Activated CD8-positive, alpha-beta memory T cell treated with anti-CD3 and anti-CD28 coated beads for 4 hours (primary cell): ENCODE measurements at regions not wholly inside any gene's neighbourhood (a gene's known extent, or its start where the extent isn't known, plus 50 kb on each side); places are given as distances from the start of the nearest gene placed in this dataset.
A peak's percentile ranks its signal among the peaks of the same experiment; 100 is the strongest.

ENCODE experiments used
- DNase-seq, 2 donors: peaks; one replicate each; pipeline ENCODE4 v3.0.0-alpha.2; 2020; ENCODE audit warnings: low read depth in 2 of 2

DNA sequence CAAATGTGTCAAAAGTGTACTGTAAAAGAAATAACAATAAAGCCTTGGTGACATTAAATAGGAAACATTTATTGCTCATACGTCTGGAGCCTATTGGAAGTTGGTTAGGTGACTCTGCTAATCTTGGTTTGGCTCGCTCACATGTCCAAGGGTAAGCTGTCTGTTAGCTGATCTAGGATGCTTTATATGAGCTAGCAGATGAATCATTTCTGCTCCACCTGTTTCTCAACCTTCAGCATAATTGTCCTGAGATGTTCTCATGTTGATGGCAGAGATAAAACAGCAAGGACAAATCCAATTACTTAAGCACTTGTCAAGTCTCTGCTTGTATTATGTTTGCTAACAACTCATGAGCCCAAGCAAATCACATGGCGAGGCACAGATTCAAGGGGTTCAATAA is 56.0 kb upstream of the CD53 start:
- DNase-seq: no peak

DNA sequence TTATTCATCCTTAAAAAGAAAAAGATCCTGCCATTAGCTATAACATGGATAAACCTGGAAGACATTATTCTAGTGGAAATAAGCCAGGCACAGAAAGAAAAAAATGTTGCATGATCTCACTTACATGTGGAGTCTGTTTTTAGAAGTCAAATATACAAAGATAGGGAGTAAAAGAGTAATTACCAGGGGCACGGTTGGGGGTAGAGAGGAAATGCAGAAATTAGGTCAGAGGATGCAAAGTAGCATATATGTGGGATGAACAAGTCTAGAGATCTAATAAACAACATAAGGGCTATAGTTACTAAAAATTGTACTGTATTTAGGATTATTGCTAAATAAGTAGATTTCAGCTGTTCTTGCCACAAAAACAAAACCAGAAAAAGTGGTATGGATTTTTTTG is 61.4 kb upstream of the CD53 start:
- DNase-seq: no peak

DNA sequence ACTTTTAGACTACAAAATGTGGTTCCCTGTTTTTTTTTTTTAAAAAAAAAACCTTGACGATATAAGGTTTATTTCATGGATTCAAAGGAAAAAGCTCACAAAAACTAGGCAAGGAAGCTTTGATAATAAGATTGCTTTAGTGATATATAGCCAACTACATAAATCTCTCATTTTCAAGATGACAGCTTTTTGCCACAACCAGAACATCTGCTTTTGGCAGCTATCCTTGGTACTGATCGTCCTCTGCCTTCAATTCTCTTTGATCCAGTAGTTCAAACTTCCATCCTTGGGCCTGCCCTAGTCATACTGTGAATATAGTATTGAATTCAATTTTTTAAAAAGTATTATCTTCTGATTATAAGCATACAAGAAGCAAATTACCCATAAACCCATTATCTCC is 72.9 kb upstream of the CD53 start:
- DNase-seq: no peak

DNA sequence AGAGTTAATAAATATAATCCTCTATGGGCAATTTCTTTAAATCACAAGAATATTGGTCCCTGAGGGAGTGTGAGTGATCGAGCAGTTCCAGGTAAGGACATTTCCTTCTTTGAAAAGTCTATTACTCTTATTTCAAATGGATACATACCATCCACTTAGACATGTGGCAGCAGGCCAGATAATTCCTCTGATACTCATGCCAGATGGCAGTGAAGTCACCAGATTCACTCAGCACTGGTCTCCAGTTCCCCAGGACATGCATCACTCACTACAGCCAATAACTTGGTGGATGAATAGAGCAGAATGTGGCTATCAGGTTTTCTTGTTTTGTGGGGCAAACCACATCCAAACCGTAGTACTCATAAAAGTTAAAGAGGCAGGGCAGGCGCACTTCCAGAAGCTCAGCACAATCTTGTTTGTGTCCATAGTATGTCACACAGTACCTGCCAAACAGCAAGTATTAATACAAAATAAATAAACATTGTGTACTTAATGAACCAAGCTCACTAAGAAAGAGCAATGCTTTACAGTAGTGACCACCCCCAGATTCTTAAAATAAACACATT is 74.2 kb upstream of the CD53 start:
- no peak for DNase-seq

DNA sequence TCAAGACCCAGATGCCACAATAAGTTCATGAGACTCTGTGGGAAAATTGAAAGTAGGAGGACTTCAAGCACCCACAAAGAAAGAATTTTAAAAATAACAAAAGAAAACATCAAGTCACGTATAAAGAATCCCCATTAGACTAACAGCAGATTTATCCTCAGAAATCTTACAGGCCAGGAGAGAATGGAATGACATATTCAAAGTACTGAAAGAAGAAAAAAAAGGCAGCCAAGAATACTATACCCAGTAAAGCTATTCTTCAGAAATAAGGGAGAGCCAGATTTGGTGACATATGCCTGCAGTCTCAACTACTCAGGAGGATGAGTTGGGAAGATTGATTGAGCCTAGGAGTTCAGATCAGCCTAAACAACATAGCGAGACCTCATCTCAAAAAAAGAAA is 84.3 kb upstream of the CD53 start:
- no peak for DNase-seq

DNA sequence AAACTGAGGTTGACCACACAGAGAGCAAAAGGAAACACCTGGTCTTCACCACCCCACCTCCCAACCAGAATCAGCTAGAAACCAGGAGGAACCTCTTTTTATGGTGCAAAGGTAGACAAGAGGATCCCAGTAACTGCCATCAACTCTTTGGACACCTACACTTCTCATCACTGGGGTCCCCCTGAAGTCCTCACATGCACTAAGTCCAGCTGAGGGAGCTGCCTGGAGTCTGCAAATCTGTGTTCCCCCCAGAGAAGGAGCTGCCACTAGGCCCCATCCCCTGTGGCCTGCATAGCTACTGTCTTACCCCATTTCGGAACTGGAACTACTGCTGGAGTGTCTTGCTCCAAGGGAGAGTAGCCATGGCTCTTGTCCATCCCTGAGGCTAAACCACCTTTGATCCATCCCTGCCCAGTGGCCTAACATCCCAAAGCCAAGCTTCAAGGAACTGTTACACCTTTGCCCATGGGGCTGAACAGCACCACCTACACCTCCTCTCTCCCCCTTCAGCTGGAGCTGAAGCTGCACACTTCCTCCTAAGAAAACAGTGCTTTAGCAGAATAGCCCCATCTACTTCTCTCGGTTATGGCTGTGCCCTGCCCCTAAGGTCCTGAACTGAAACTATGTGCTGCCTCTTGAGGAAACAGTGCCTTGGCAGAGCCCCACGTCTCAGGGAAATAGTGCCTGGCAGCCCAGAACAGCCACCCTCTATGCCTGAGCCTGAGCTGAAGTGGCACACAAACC is 85.4 kb upstream of the CD53 start:
- no peak for DNase-seq

DNA sequence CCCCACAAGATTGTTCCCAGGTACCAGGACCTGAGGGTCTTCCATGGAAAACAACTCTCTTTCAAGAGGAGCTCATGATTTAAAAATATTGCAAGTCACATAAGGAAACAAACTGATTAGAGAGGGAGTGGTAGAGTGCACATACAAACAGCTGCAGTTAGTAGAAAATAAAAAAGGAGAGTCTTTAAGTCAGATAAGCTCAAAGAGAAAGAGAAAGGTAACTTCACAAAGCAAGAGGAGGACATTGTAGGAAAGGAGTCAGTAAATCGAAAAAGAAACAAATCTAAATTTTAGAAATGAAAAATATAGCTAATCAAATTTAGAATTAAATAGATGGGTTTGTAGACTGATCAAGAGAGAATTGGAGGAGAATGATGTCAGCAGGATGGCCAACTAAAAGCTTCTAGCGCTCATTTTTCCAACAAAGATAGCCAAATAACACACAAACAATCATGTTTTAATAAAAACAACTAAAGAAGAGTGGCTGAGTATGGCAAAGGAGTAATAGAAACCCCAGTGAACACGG is 86.1 kb upstream of the CD53 start:
- no peak for DNase-seq

DNA sequence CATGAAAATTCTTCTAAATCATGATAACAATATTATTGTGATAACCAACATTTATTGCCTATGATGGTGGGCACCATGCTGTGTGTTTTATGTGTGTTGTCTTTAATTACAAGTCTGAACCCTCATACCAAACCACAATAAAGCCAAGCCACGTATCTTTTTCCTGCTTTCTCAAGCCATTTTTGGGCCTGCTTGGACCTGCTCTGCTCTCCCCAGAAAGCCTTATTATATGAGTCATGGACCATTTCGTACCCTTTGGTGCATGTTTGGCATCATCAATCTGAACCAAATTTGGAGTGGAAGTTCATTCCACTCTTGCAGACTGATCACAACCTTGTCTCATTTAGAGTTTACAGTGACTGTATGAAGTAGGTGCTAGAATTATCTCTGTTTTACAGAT is 87.3 kb upstream of the CD53 start:
- DNase-seq: no peak

DNA sequence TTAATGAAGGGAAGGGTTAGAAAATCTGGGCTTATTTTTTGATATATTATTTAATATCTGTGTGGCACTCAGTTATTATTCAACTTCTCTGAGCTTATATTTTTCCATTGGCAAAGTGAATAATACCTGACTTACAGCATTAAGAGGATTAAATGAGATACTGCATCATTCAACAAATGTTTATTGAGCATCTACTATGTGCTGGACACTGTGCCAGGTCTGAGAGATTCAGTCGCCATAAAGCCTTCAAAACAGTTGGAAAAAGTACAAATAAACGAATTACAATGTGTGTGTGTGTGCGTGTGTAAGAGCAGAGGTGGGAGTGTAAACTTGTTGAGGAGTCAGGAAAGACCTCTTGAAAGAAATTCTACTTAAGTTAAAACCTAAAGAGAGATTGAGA is 87.9 kb upstream of the CD53 start:
- DNase-seq: no peak

DNA sequence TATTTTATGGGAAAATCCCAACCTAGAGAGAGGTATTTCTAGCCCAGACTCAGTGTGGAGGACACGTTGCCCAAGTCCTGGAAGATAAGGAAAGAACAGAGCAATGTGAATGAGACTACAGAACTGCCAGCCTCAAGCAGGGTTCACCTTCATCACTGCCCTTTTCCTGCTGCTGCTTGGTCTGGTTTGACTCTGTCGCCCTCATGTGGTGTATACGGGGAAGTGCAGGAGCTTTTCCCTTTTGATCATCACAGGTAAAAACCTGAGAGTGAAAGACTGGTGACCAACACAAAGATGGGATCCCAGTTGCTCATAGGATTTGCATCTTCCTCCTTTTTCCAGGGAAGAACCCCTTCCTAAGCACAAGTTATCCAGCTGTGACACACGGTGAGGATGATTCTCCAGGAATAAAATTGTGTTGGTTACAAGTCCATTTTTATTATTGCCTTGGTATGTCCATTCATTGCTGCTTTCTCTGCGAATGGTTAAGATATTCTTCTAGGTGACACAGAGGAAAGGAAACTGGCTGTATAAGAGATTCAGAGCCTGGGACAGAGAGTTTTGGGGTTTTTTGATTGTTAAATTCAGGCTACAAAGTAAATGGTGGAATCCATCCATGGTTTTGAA is 89.5 kb upstream of the CD53 start:
- peak; percentile 24 to 44 for DNase-seq

DNA sequence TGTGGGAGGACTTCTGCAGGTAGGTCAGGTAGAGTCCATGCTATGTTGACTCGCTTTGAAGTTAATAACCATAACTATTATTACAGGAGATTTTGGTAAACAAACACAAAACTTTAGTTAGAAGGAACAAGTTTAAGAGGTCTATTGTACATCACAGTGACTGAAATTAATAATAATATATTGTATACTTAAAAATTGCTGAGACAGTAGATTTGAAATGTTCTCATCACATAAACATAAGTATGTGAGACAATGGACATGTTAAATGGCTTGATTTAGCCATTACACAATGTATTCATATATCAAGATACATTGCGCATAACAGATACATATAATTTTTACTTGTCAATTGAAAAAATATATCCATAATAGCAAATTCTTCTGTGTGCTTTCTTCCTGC is 91.4 kb upstream of the CD53 start:
- DNase-seq: no peak

DNA sequence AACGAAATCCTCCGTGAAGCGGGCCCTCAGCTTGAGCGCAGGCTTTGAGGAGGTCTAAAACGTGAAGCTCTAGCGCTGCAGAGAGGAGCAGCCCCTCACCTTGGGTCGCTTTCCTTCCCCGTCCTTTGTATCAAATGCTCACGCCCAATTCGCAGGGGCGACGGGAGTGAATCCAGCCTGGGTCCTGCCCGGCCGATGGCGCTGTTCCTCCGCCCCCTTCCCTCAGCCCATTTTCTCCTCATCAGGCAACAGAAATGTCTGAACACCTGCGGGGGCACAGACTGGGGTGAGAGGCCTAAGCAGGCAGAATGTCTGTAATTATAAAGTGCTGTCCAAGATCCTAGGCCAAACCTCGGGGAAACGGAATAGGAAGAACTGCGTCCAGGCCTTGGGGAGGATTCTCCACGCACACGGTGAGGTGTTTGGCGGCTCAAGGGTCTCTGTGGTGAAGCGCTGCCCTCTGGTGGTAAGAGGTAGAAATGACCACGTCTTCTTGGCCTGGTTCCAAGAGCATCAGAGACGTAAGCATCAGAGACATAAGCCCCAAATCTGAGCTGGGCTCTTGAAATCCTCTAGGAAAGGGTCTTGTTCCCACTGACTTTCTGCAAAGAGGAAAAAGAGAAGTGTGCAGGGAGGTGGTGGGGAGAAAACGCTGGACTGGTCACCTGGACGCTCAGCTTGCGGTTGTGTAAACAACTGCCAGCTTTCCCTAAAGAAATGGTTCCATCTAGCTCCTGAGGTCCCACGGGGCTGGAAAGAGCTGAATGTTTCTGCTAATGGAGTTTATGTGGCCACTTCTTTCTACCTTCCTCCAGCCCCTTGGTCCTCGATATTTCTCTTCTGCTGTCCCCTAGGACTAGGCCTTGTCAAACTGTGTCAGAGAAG is 92.1 kb upstream of the CD53 start:
- DNase-seq: peak; percentile 50 to 51

DNA sequence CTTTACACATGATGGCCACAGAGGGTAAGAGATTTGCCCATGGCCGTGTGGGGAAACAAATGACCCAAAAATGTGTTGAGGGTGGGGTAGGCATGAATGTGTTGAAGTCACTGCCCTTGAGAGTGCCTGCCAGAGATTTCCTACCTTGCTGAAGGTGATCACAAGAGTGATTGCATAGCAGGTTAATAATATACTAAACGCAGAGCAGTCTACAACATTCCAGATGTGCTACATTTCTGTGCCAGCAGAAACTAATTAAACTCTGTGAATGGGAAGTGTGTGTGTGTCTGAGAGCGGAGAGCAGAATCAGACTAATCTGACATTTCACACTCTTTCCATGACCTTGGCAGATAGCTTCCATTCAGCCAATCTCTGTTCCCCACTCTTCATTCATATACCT is 93.3 kb upstream of the CD53 start:
- no peak for DNase-seq

DNA sequence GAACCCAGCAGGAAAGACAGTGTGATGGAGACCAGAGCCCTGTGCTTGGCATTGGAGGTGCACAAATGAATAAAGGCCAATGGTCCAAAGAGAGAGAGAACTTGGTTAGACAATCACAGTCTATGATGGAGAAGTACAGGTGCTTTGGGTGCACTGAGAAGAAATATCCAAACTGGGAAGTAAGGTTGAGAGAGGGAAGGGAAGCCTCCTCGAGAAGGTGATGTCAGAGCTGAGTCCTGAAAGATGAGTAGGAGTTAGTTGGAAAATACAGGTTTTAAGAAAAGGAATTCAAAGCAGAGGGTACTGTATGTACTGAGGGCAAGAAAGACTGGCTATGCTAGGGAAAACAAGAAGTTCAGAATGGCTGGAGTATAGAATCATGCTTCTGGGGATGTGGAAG is 94.1 kb upstream of the CD53 start:
- no peak for DNase-seq

DNA sequence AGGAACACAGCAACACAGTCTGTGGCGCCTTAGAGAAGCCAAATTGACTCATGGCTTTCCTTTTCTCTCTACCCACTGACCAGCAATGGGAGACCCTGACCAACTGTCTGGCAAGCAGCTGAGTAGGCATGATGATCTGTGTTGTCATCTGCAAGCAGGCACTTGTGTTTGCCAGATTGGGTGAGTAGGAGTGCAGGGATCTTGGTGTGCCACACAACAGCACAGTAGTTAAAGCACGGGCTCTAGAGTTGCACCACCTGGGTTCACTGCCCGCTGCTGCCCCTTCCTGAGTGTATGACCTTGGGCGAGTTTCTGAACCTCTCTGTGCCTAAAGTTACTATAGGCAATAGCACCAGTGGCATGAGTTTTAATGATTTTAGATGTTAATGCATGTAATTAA is 95.7 kb upstream of the CD53 start:
- no peak for DNase-seq

DNA sequence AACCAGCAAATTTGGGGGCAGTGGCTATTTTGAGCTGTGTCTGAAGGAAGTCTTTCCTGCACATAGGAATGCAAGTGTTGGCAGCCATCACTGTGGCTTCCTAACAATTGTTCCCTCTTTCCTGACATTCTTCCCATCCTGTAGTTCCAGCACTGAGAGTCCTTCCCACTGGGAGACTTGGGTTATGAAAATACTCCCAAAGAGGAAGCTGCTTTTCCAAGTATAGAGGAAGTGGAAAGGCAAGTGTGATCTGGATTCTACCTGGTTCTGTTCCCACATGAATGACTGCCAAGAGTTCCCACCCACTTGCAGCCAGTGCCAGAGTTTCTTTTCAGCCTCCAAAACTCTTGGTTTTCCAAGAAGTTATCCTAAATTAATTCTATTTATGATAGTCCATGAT is 98.5 kb upstream of the CD53 start:
- no peak for DNase-seq

DNA sequence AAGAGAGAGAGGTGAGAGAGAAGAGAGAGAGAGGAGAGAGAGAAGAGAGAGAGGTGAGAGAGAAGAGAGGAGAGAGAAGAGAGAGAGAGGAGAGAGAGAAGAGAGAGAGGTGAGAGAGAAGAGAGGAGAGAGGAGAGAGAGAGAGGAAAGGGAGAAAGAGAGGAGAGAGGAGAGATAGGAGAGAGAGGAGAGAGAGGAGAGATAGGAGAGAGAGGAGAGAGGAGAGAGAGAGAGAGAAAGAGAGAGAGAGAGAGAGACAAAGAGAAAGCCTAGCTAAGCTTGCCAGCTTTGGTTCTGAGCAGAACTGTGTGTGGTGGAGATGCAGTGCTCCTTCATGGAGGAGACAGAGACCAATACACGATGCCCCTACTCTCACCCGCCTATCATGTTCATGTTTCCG is 99.1 kb upstream of the KCNA3 start:
- DNase-seq: no peak

DNA sequence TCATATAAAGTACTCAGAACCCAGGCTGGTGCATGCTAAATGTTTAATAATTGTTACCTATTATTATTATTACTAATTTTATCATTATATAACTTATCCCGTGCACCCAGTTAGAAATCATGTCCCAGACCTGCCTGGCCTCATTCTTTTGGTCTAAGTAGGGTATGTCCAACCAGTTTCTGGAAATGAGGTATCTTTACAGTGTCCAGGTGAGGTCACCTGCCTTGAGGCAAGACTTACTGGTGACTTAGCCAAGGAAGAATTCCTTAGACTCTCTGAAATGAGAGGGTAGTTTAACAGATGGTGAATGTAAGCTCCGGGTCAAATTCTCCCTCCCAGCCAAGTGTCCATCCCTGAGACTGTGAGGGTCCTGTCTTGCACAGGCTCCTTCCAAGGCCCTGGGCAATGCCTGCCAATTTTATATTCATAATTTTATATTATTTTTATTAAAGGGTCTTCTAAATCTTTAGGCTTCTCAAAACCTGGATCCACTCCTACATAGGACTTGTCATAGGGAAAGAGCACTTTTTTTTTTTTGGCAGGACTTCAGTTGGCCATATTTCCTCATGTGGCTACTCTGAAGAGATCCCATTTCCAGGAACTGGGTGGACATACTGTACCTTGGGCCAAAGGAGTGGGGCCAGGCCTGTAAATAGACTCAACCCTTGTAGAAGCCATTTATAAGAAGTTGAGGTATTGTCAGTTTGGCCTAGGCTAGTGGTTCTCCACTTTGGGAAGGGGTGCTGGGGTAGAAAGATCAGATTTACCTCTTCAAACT is 96.7 kb upstream of the KCNA3 start:
- no peak for DNase-seq

DNA sequence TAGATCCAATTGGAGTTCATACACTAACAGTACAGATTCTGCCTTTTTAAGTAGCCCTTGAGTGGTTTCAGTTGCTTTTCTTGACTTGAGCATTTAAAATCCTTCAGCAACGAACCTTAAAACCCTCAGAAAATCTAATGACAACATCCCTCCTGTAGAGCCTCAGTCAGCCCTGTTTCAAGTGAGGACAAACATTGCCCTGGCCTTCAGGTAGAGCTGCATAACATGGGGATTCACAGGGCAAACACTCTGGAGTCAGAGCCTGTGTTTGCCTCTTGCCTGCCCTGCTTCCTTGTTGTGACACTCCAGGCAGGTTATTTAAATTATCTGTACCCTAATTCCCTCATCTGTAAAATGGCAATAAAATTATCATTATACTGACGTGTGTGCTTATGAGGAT is 96.1 kb upstream of the KCNA3 start:
- no peak for DNase-seq

DNA sequence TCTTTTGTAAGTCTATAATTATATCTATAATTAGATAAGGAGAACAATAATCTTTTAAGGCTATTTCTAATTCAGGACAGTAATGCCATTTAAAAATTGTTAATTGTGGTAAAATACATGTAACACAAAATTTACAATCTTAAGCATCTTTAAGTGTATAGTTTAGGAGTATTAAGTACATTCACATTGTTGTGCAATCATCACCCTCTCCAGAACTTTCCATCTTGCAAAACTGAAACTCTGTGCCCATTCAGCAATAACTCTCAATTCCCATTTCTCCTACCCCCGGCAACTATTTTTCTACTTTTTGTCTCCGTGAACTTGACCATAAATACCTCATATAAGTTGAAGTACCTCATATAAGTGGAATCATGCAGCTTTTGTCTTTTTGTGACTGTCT is 93.9 kb upstream of the KCNA3 start:
- DNase-seq: no peak

DNA sequence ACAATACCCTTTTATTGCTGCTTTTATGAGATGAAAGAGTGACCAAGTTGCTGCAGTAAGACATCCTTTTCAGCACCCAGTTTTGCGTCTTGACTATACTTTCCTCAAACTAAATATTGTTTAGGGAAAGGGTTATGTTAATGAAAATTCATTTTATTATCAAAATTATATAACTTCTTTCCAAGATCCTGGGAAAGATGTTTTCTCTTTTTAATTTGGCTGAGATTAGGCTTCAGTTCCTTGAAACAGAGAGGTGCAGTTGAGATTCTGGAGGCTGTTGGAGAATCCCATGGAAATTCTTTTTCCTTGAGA is 91.6 kb upstream of the KCNA3 start:
- DNase-seq: no peak
